ENCODE measurements at regions not wholly inside any gene's neighbourhood (a gene's known extent, or its start where the extent isn't known, plus 50 kb on each side); places are given as distances from the start of the nearest gene placed in this dataset.

DNA sequence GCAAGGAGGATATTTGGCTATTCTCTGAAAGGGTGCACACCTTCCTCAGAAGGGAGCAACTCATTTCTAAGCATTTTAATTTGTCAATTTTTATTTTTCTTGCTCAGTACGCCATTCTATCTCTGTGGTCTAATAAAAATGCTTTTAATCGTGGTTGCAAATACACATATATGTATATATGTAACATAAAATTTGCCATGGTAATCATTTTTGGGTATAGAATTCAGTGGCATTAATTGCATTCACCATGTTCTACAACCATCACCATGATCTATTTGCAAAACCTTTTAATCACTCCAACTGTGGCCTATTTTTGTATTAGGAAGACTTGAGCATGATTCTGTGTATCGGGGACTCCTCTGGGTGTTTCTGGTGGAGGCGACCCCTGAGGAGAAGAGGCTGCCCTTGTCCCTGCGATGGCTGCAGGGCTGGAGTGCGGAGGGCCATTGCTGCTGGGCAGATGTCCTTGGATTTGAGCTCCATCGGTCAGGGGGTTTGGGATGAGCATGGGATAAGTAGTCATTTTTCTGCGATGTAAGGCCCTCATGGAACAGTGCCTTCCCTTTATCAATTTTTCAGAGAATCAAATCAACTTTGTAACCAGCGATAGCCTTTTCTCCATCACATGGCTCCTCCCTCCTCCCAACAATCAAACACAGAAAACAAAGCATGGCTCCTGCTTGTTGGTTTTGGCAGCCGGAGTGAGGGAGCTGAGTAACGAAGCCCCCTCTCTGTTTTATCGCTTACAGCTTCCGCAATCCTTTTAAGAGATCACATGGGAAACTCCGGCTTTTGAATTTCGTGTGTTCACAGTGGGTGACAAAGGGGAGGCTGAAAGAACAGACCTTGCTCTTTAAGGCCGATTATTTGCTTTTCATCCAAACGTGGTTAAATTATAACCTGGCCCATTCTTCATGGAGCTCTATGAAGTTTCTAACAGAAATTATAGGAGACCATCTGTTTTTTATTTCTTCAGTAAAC is 187.3 kb downstream of the TENT4A start (continued):
- TF ChIP-seq HMGA2 (CRISPR knock-in tag; IDR thresholded peaks at IDR 0.05): no peak
- no peak for TF ChIP-seq TCF7 (CRISPR knock-in tag; IDR thresholded peaks at IDR 0.05; ENCODE audit: low read depth)

DNA sequence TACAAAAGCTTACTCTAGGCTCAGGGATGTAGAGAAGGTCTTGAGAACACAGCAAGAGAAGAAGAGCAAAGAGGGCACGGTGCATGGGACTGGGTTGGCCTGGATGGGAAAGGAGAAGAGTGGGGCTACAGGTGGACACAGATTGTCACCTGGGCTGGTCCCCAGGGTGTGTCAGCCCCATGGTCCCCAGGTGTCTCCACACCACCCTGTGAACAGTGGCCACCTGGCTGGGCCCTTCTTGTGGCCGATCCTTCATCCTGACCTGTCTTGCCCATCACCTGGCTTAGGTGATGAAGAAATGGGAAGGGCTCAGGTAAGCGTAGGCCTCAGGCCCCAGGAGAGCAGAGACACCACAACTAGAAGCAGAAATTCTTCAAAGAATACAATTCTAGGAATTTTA is 188.9 kb downstream of the TENT4A start:
- no peaks in the 10 kb centered on the region for H3K4me1 Mint-ChIP-seq
- H3K4me3 Mint-ChIP-seq: no peak overlapping the region
- CTCF ChIA-PET: interaction anchor here (1.1 kb wide), 1 partner anchor 82 kb away, joined by 3 read pairs; no protein-coding TSS in a partner anchor
- H3K9me3 Mint-ChIP-seq: peaks cover 13% of the 10 kb centered on the region
- no peaks in the 10 kb centered on the region for H3K36me3 Mint-ChIP-seq
- H3K27ac Mint-ChIP-seq: no peak overlapping the region
- DNase-seq (ENCODE audit: low spot score) (no peak), ATAC-seq (no peak)
- TF ChIP-seq, protein P1, sequence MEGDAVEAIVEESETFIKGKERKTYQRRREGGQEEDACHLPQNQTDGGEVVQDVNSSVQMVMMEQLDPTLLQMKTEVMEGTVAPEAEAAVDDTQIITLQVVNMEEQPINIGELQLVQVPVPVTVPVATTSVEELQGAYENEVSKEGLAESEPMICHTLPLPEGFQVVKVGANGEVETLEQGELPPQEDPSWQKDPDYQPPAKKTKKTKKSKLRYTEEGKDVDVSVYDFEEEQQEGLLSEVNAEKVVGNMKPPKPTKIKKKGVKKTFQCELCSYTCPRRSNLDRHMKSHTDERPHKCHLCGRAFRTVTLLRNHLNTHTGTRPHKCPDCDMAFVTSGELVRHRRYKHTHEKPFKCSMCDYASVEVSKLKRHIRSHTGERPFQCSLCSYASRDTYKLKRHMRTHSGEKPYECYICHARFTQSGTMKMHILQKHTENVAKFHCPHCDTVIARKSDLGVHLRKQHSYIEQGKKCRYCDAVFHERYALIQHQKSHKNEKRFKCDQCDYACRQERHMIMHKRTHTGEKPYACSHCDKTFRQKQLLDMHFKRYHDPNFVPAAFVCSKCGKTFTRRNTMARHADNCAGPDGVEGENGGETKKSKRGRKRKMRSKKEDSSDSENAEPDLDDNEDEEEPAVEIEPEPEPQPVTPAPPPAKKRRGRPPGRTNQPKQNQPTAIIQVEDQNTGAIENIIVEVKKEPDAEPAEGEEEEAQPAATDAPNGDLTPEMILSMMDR (IDR thresholded peaks at IDR 0.05): no peak
- TF ChIP-seq ESRRA (CRISPR knock-in tag; IDR thresholded peaks at IDR 0.05; ENCODE audit: borderline replicate concordance): no peak
- TF ChIP-seq, protein P2, sequence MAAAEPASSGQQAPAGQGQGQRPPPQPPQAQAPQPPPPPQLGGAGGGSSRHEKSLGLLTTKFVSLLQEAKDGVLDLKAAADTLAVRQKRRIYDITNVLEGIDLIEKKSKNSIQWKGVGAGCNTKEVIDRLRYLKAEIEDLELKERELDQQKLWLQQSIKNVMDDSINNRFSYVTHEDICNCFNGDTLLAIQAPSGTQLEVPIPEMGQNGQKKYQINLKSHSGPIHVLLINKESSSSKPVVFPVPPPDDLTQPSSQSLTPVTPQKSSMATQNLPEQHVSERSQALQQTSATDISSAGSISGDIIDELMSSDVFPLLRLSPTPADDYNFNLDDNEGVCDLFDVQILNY (CRISPR knock-in tag; IDR thresholded peaks at IDR 0.05): no peak
- 0 out of 2 replicates have a peak, but pooled peaks cover 2% of the 10 kb centered on the region for H3K27me3 Mint-ChIP-seq (ENCODE audit: low read depth)
- POLR2A ChIA-PET: no interaction called here

DNA sequence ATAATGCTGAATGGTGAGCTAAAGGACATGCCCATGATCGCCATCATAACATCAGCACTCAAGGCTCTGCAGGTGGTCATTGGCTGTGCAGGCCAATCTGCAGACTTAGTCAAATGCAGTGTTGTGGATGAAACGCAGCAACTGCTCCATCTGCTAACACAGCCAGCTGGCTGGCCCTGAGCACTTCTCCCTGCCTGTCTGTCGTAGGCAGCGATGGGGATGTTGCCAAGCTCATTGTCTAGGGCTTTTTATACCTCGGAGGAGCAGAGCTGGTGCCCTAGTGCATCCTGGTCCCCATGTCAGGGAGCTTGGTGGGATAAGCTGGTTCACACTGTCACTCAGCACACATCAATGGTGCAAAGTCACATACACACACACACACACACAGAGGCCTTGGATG is 189.4 kb downstream of the TENT4A start:
- no peak overlapping the region for H3K27ac Mint-ChIP-seq
- no peak overlapping the region for H3K4me3 Mint-ChIP-seq
- H3K27me3 Mint-ChIP-seq (ENCODE audit: low read depth): 0 out of 2 replicates have a peak, but pooled peaks cover 2% of the 10 kb centered on the region
- H3K4me1 Mint-ChIP-seq: peaks cover 2% of the 10 kb centered on the region; the same call in 1 of the 2 replicates
- ATAC-seq: no peak
- ChIA-PET POLR2A (no interaction called here), CTCF (interaction anchor here (1.1 kb wide), 1 partner anchor 82 kb away, joined by 3 read pairs; no protein-coding TSS in a partner anchor)
- H3K36me3 Mint-ChIP-seq: no peaks in the 10 kb centered on the region
- DNase-seq (ENCODE audit: low spot score): no peak
- peaks cover 8% of the 10 kb centered on the region for H3K9me3 Mint-ChIP-seq
- TF ChIP-seq, protein P3, sequence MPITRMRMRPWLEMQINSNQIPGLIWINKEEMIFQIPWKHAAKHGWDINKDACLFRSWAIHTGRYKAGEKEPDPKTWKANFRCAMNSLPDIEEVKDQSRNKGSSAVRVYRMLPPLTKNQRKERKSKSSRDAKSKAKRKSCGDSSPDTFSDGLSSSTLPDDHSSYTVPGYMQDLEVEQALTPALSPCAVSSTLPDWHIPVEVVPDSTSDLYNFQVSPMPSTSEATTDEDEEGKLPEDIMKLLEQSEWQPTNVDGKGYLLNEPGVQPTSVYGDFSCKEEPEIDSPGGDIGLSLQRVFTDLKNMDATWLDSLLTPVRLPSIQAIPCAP (CRISPR knock-in tag; IDR thresholded peaks at IDR 0.05): no peak
- TF ChIP-seq TEAD1 (CRISPR knock-in tag; IDR thresholded peaks at IDR 0.05) (no peak), MXD4 (CRISPR knock-in tag; IDR thresholded peaks at IDR 0.05; ENCODE audit: borderline replicate concordance) (no peak), ATF1 (CRISPR knock-in tag; IDR thresholded peaks at IDR 0.05) (no peak), NR2C2 (CRISPR knock-in tag; IDR thresholded peaks at IDR 0.05) (no peak), NR1H2 (CRISPR knock-in tag; IDR thresholded peaks at IDR 0.05) (no peak), ZBTB21 (CRISPR knock-in tag; IDR thresholded peaks at IDR 0.05; ENCODE audit: borderline replicate concordance) (no peak), GRHL2 (CRISPR knock-in tag; IDR thresholded peaks at IDR 0.05; ENCODE audit: insufficient replicate concordance, severe bottlenecking) (no peak), SMAD3 (CRISPR knock-in tag; IDR thresholded peaks at IDR 0.05; ENCODE audit: borderline replicate concordance) (no peak)
- TF ChIP-seq, protein P4, sequence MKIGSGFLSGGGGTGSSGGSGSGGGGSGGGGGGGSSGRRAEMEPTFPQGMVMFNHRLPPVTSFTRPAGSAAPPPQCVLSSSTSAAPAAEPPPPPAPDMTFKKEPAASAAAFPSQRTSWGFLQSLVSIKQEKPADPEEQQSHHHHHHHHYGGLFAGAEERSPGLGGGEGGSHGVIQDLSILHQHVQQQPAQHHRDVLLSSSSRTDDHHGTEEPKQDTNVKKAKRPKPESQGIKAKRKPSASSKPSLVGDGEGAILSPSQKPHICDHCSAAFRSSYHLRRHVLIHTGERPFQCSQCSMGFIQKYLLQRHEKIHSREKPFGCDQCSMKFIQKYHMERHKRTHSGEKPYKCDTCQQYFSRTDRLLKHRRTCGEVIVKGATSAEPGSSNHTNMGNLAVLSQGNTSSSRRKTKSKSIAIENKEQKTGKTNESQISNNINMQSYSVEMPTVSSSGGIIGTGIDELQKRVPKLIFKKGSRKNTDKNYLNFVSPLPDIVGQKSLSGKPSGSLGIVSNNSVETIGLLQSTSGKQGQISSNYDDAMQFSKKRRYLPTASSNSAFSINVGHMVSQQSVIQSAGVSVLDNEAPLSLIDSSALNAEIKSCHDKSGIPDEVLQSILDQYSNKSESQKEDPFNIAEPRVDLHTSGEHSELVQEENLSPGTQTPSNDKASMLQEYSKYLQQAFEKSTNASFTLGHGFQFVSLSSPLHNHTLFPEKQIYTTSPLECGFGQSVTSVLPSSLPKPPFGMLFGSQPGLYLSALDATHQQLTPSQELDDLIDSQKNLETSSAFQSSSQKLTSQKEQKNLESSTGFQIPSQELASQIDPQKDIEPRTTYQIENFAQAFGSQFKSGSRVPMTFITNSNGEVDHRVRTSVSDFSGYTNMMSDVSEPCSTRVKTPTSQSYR (CRISPR knock-in tag; IDR thresholded peaks at IDR 0.05): no peak
- TF ChIP-seq, protein P5, sequence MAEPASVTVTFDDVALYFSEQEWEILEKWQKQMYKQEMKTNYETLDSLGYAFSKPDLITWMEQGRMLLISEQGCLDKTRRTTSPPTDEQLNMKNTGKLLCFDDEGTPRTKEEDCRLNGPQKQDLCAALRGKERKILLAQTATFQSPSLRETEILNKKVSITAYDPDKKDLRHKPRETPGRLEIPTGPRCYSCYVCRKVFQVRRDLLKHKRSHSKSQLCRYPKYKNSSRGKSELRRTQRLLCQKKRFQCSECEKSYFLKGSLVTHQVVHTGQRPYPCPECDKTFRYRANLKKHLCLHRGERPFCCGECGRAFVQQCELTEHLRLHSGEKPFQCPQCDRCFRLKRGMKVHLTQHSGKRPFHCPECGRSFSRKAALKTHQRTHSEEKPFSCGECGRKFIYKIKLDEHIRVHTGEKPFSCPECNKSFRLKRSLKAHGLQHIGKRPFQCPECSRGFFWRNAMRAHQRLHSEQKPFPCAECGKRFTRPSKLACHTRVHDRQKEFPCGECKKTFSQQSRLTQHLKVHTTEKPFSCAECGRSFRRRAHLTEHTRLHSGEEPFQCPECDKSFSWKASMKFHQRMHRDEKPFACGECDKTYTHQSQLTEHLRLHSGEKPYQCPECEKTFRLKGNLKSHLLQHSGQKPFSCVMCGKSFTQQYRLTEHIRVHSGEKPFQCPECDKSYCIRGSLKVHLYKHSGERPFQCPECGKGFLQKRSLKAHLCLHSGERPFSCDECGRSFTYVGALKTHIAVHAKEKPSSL (CRISPR knock-in tag; conservative IDR thresholded peaks at IDR 0.05): no peak
- TF ChIP-seq, protein P6, sequence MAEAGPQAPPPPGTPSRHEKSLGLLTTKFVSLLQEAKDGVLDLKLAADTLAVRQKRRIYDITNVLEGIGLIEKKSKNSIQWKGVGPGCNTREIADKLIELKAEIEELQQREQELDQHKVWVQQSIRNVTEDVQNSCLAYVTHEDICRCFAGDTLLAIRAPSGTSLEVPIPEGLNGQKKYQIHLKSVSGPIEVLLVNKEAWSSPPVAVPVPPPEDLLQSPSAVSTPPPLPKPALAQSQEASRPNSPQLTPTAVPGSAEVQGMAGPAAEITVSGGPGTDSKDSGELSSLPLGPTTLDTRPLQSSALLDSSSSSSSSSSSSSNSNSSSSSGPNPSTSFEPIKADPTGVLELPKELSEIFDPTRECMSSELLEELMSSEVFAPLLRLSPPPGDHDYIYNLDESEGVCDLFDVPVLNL (CRISPR knock-in tag; IDR thresholded peaks at IDR 0.05; ENCODE audit: borderline replicate concordance, low read depth): no peak
- TF ChIP-seq, protein P7, sequence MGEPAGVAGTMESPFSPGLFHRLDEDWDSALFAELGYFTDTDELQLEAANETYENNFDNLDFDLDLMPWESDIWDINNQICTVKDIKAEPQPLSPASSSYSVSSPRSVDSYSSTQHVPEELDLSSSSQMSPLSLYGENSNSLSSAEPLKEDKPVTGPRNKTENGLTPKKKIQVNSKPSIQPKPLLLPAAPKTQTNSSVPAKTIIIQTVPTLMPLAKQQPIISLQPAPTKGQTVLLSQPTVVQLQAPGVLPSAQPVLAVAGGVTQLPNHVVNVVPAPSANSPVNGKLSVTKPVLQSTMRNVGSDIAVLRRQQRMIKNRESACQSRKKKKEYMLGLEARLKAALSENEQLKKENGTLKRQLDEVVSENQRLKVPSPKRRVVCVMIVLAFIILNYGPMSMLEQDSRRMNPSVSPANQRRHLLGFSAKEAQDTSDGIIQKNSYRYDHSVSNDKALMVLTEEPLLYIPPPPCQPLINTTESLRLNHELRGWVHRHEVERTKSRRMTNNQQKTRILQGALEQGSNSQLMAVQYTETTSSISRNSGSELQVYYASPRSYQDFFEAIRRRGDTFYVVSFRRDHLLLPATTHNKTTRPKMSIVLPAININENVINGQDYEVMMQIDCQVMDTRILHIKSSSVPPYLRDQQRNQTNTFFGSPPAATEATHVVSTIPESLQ (CRISPR knock-in tag; IDR thresholded peaks at IDR 0.05): no peak
